RKO (cell line): ENCODE measurements at regions not wholly inside any gene's neighbourhood (a gene's known extent, or its start where the extent isn't known, plus 50 kb on each side); places are given as distances from the start of the nearest gene placed in this dataset.

Experiments
- DNase-seq: peaks from one replicate; pipeline ENCODE4 v3.0.0-alpha.2; 2016; ENCODE audit warnings: low spot score

DNA sequence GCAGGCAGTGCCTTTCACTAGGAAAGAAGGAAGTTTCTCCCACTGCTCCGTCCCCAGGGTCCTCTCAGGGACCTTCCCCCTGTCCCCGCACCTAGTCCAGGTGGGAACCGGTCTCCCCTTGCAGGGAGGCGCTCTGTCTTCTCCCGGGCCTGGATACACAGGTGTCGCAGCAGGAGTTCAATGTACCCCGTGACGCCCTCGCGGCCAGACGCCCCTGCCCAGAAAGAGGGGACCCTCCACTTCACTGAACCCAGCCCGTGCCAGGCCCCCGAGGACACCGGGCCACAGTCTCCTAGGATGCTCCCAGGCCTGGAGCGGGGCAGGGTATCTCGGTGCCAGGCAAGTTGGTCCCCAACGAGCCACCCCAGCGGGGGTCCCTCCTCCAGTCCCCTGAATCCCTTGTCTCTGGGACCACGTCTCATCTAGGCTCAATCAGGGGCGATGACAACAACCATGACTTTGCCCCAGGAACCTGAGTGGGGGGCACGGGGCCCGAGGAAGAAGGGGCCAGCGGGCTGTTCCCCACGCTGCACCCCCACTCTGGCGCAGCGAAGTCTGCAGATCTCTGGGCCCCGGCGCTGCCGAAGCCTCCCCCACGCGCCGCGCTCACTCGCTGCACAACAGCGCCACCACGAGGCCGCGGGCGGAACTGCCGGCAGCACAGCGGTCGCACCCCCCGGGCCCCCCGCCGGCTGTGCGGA, 103.0 kb downstream of the EDN3 start:
- peak; percentile 37 for DNase-seq

DNA sequence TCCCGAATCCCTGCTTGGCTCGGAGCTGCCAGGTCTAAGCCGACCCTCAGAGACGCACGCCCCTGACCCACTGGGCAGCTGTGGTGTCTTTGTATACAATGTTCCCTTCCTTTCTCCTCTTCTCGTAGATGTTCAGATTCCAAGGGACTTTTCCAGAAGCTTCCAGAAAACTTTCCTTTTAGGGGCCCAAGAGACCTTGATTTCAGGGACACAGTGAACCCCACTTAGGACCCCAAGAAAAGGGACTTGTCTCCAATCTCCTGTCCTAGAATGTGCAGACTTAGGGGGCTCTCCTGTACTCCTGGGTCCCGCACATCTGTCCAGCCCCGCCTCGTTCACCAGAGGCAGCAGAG, 103.5 kb downstream of the EDN3 start:
- DNase-seq = no peak

GRCh38 chr20:59404749-59405148, 104.3 kb downstream of the EDN3 start:
- no peak for DNase-seq

GRCh38 chr20:59405226-59406200, 105.1 kb downstream of the EDN3 start:
- DNase-seq = no peak

DNA sequence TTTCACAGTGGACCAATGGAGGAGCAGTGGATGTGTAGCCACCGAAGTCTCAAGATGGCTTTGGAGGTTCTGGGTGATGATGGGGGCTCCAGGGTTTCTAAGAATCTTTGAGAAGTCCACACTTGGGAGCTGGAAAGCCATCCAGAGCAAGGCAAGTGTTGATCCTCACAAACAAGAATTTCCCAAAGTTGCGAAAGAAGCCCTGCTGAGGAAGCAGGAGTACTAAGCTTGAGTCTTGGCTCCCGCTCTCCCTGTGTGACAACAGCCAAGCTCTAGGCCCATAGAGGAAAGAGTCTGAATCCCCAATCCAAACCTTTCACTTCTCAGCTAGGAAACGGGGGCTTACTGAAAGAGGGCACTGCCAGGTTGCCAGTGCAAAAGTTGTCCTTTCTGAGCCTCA, 106.0 kb downstream of the EDN3 start:
- DNase-seq = no peak

GRCh38 chr20:59411170-59411569, 110.8 kb downstream of the EDN3 start:
- DNase-seq = no peak

- DNase-seq = no peak
These were observed 111.2 kb downstream of the EDN3 start for GRCh38 chr20:59411589-59411988.

DNA sequence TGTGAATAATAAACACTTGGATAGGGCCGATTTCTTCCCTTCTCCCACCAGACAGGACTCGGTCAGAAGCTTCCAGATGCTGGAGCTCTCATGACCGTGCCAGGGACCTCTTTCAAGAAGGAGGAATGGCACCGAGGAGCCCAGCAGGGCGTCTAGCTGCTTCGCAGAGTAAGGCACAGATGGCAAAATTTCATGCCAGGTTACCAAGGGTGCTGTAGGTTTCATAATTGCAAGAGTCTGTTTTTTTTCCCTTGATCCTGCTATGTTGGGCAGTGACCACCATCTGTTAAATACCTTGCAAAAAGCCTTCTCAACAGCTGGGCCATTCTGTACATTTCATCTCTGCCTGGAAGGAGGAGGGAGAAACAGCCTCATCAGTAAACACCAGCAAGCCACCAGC, 111.8 kb downstream of the EDN3 start:
- no peak for DNase-seq

- no peak for DNase-seq
These were observed 112.5 kb downstream of the EDN3 start for GRCh38 chr20:59412875-59413284.

DNA sequence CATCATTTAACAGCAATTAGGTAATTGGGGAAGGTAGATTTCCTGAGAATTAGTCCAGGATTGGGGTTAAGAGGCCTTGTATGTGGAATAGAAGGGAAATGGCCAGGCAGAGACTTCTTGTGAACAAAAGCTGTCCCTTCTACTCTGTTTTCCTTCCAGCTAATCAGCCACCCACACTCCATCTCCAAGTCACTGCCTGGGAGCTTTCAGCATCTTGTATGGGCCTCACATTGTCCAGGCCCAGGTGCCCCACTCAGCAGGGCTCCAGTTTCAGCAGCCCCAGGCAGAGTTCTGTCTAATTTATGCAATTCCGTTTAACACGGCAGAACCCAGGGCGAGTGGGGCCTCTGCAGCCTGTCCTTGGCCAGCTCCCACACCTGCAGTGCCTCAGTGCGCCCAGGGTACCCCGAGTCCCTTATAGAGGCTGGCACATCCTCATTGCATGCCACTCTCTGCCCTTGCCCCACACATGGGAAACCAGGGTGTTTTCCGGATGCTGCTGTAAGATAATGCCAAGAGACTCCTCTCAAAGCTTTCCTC, 113.0 kb downstream of the EDN3 start:
- no peak for DNase-seq

GRCh38 chr20:59414936-59415623, 114.7 kb downstream of the EDN3 start:
- no peak for DNase-seq

- DNase-seq = no peak
These were observed 116.5 kb downstream of the EDN3 start for GRCh38 chr20:59416916-59417315.

DNA sequence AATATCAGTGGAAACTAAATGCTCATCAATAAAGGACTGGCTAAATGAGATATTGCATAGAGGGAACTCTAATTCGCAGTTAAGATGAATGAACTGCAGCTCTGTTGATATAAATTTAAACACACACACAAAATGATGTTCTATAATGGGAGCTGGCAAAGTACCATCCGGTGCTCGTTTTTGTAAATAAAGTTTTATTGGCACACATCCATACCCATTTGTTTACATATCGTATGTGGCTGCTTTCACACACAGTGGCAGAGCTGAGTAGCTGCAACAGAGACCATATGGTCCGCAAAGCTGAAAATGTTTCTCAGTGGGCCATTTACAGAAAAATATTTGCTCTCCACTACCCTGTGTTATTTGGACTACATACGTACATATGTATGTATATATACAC, 120.7 kb downstream of the EDN3 start:
- no peak for DNase-seq

- DNase-seq = no peak
These were observed 121.7 kb downstream of the EDN3 start for GRCh38 chr20:59421920-59422637.

DNA sequence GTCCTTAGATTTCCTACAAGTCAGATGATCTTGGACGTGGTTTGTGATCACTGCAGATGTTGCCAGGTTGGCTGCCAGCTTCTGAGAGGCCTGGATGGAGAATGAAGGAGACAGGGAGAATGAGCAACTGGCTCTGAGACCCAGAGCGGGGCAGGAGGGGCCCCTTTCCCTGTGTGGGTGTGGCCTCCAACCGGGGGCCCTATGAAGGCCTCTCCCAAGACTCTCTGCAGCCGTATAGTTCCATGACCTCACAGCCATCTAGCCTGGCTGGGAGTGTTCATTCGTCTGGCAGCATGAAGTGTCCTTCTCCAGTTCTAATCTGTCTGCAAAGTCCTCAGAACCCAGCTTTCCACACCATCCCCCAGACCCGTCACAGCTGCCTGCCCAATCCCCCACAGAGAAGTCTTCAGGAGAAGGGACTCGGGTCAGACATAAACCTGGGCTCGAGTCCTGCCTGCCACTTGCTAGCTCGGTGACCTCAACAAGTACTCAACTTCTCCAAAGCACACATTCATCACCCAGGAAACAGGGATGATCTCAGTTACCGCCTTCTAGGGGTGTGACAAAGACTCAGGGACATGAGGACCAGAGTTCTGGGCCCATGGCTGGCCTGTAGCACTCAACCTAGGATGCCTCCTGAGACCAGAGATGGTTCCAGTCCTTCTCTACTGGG, 122.6 kb downstream of the EDN3 start:
- no peak for DNase-seq

- no peak for DNase-seq
These were observed 124.6 kb downstream of the EDN3 start for GRCh38 chr20:59424976-59425375.

- no peak for DNase-seq
These were observed 125.2 kb downstream of the EDN3 start for GRCh38 chr20:59425572-59425971.

DNA sequence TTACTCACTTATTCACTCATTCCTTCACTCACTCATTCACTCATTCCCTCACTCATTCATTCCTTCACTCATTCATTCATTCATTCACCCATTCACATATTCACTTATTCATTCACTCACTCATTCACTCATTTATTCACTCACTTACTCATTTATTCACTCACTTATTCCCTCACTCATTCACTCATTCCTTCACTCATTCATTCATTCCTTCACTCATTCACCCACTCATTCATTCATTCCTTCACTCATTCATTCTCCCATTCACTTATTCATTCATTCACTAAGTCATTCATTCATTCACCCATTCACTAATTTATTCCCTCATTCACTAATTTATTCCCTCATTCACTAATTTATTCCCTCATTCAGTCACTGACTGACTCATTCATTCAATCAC, 127.6 kb downstream of the EDN3 start:
- no peak for DNase-seq

DNA sequence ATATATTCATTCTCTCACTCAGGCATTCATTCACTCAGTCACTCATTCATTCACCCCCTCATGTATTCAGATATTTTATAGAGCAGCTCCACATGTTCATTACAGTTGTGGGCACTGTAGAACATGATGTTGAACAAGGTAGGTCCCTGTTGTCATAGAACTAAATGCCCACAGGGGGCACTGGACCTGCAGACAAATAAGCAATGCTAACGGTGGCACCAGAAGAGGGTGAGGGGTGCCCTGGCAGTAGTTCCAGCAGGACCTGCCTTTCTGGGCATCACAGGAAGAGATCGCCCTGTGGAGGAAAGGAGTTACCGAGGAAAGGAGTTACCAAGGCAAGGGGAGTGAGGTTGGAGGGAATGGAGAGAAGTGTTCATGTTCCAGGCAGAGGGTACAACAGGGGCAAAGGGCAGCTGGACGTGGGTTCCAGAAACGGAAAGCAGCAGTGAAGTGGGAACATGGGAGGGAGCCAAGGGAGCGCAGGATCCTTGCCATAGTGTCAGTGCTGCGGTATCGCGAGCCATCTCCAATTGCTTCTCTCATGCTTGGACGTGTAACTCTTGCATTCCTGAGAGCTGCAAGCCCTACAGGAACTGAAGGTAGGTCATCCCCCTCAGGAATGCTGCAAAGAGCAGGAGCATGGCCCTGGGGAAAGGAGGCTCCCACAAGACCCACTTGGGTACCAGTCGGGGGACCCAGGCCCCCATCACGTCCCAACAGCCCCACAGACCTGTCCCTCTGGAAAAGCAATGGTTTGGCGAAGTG, 128.2 kb downstream of the EDN3 start:
- DNase-seq = no peak

DNA sequence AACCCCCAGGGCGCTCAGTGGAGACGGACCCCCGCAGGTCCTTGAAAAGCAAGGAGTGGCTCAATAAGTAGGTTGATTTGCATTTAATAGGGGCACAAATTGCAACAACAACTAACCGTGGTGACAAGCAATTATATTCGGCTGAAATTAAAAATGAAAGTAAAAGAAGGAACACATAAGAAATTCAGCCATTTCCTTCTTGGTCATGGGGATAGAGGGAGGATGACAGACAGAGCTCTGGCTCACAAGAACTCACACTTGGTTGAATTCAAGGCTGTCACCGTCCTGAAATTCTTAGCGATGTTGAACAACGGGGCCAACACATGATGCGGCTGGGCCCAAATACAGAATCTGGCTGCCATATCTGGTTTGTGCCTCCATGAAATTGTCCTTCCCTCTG, 129.0 kb downstream of the EDN3 start:
- no peak for DNase-seq

DNA sequence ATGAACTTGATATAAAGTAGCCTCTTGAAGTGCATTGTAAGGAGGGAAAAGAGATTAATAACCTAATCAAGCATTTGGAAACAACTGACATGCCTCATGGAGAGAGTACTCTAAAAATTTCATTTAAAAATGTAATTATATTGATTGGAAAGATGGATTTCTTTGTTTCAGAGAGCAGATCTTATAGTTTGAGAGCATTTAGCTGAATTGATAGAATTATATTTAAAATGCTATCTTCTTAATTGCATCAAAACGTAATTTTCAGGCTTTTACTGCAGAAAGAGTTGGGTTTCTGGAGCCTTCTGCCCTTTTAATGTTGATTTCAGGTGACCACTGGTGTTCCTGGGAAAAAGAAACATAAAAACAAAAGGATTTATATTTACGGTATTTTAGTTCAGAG, 130.6 kb downstream of the EDN3 start:
- DNase-seq = no peak
